ENCODE measurements at regions not wholly inside any gene's neighbourhood (a gene's known extent, or its start where the extent isn't known, plus 50 kb on each side); places are given as distances from the start of the nearest gene placed in this dataset.
"Not testable (repeated sequence)": the region's sequence is repeated elsewhere in the genome, so short reads cannot be mapped to it uniquely, and the experiment has no call there.

DNA sequence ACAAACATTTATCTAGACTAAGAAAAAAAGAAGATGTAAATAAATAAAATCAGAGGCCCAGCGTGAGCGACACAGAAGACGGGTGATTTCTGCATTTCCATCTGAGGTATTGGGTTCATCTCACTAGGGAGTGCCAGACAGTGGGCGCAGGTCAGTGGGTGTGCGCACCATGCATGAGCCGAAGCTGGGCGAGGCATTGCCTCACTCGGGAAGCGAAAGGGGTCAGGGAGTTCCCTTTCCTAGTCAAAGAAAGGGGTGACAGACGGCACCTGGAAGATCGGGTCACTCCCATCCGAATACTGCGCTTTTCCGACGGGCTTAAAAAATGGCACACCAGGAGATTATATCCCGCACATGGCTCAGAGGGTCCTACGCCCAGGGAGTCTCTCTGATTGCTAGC, 79.5 kb upstream of the ABCD2 start:
- DNase-seq: not testable (repeated sequence)

DNA sequence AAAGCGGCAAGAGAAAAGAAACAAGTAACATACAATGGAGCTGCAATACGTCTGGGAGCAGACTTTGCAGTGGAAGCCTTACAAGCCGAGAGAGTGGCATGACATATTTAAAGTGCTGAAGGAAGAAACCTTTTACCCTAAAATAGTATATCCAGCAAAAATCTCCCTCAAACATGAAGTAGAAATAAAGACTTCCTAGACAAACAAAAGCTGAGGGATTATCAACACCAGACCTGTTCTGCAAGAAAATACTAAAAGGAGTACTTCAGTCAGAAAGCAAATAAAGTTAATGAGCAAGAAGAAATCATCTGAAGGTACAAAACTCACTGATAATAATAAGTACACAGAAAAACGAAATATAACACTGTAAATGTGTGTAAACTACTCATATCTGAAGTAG, 77.5 kb upstream of the ABCD2 start:
- DNase-seq: no peak

DNA sequence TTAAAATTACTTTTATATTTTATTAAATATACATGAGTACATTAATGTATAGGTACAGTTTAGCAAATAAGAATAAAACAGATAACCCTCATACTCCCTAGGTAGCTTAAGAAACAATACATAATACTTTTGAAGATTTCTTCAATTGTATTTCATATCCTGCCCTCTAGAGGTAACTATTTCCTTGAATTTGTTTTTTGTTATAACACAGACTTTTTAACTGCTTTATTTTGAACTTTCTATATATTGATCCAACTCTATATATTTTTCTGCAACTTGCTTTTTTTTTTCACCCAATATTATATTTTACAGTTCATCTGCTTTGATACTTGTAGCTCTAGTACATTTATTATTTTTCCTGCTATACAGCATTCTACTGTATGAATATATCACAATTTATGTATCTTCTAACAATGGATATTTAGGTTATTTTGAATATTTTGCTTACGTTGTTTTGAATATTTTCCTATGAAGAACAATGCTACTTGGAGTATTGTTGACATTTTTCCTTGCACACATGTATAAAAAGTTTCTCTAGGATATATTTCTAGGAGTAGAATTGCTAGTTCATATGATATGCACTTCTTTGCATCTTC, 72.8 kb upstream of the ABCD2 start:
- peak in 1 of 2 donors; percentile 51 for DNase-seq

DNA sequence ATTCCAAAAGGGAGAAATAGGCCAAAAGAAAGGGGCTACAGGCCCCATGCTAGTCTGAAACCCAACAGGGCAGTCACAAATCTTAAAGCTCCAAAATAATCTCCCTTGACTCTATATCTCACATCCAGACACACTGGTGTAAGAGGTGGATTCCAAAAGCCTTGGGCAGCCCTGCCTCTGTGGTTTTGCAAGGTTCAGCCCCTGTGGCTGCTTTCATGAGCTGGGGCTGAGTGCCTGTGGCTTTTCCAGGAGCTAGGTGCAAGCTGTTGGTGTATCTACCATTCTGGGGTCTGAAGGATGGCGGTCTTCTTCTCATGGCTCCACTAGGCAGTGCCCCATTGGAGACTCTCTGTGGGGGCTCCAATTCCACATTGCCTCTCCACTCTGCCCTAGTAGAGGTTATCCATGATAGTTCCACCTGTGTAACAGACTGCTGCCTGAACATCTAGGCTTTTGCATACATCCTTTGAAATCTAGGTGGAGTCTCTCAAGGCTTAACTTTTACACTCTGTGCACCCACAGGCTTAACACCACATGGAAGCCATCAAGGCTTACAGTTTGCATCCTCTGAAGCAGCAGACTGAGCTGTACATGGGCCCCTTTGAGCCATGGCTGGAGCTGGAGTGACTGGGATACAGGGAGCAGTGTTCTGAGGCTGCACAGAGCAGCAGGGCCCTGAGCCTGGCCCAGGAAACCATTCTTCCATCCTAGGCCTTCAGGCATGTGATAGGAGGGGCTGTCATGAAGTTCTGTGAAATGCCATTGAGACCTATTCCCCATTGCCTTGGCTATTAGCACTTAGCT, 66.5 kb upstream of the ABCD2 start:
- DNase-seq: peak in 1 of 2 donors; percentile 44

DNA sequence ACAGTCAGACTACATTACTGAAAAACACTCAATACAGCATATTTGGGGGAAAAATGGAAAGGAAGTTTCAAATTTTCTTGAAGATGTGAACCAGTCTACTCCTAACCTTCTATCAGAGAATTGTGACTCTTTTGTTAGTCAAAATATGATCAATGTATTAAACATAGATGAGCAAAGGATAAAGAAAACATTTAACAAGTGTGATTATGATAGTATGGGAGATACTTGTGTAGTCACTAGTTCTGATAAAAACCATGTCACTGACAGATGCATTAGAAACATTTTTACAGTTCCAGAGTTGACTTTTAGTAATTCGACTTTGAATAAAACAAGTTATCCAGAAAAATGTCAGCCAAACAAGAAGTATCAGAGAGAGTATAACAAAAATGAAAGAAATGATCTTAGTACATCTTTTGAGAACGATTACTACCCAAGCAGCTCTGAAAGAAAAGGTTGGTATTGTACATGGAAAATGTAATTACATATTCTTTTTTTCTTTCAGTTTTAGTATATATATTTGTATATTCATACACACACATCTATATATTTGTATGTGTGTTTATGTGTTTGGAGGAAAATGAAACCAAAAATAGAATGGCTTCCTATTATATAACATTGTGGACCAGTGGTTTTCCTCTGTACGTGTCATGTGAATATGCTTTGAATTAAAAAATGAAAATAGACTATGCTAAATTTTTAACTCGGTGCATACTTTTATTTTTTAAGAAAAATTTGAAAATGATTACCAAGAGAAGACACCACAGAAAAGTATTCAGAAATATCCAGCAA, 63.3 kb upstream of the ABCD2 start:
- DNase-seq: peak in 1 of 2 donors; percentile 72

DNA sequence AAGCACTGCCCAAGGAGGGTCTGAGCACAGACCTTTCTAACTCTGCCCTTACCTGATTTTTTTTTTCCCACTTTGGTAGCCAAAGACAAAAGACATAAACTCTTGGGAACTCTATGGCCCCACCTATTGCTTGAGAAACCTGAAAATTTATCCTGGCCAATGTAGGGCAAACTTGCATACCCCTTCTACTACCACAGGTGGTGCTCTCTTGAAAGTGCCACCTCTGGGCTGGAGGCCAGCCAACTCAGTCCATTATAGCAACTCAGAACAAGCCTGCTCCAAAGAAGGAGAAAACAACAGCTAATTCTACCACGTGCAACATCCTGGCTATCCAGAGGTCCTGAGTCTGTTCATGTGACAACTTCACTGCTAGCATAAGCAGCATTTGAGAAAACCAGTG, 55.7 kb upstream of the ABCD2 start:
- DNase-seq: no peak

DNA sequence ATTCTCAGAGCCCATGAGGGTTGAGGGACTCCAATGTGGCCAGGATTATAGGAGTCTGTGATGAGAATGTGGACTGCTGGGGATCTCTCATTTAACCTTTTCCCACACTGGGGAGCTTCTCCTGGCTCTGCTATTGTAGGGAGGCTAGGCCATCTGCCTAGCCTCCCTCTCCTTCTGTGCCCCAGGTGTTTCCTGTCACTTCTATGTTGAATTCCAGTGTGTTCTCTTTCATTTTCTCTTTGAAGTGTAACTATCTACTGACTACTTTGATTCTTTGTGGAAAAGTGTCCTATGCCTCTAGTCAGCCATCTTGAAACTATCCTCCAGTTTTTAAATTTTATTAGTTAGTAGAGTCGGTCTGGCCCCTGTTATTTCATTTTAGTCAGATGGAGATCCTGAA, 53.4 kb upstream of the ABCD2 start:
- no peak for DNase-seq

DNA sequence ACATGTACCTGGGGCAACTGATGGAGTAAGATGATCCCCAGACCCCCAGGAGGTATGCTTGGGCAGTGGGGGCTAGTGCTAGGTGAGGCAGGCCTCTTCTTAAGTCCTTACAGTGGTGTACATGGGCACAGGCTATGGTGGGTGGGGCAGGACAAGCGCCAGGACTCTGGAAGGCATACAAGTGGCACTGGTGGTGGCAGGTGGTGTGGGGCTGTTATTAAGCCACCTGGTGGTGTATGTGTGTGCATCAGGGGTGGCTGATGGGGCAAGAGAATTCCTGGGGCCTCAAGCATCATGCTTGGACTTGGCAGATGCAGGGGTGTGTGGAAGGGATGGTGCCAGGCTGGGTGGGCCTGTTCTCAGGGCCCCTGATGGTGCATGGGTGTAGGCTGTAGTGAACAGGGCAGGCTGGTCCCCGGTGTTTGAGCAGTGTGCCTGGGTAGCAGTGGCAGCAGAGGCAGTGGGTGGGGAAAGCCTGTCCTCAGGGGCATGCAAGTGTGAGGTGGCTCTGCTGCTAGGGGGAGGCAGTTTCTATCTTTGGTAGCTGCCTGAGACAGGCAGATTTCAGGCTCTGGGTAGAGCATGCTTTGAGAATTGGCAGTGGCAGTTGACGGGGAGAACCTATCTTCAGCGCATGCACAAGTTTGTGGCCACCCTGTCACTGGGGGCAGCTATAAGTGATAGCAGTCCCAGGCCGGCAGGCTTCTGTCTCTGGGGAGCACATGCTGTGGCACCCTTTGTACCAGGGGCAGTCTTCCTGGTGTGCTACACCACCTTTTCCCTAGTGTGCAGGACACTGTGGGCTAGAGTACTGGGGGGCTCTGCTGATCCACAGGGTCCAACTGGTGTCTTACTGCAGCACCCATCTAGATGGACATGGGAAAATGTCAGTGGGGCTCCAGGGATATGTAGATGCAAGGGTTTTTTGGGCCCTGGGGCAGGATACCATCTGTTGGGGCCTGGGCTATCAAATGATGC, 52.6 kb upstream of the ABCD2 start:
- no peak for DNase-seq

DNA sequence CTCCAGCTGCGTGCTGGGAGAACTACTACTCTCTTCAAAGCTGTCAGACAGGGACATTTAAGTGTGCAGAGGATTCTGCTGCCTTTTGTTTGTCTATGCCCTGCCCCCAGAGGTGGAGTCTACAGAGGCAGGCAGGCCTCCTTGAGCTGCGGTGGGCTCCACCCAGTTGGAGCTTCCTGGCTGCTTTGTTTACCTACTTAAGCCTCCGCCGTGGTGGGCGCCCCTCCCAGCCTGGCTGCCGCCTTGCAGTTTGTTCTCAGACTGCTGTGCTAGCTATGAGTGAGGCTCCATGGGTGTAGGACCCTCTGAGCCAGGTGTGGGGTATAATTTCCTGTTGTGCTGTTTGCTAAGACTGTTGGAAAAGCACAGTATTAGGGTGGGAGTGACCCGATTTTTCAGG, 49.9 kb upstream of the ABCD2 start:
- peak; percentile 10 to 53 for DNase-seq
